T-helper 2 cell (primary cell): ENCODE measurements at regions not wholly inside any gene's neighbourhood (a gene's known extent, or its start where the extent isn't known, plus 50 kb on each side); places are given as distances from the start of the nearest gene placed in this dataset.

Experiments
- DNase-seq, 5 experiments: peaks; one replicate each; pipeline versions ENCODE4 v3.0.0 to v3.0.0-alpha.2; 2012 to 2022

- no peak for DNase-seq
Measured at GRCh38 chr6:3523271-3523670, 66.4 kb upstream of the SLC22A23 start.

GRCh38 chr6:3522561-3523260, 65.9 kb upstream of the SLC22A23 start:
- DNase-seq = no peak

GRCh38 chr6:3520281-3521230, 63.7 kb upstream of the SLC22A23 start:
- DNase-seq = no peak

- DNase-seq = no peak
Measured at GRCh38 chr6:3518356-3519190, 61.7 kb upstream of the SLC22A23 start.

GRCh38 chr6:3517350-3517749, 60.5 kb upstream of the SLC22A23 start:
- no peak for DNase-seq

GRCh38 chr6:3516092-3516491, 59.2 kb upstream of the SLC22A23 start:
- no peak for DNase-seq

GRCh38 chr6:3515669-3516068, 58.8 kb upstream of the SLC22A23 start:
- no peak for DNase-seq

- no peak for DNase-seq
Measured at GRCh38 chr6:3513416-3513815, 56.6 kb upstream of the SLC22A23 start.

- DNase-seq = no peak
Measured at GRCh38 chr6:3512832-3513231, 56.0 kb upstream of the SLC22A23 start.

- DNase-seq = no peak
Measured at GRCh38 chr6:3510617-3511016, 53.8 kb upstream of the SLC22A23 start.

GRCh38 chr6:3510178-3510577, 53.3 kb upstream of the SLC22A23 start:
- DNase-seq = no peak

- no peak for DNase-seq
Measured at GRCh38 chr6:3509336-3509735, 52.5 kb upstream of the SLC22A23 start.

- no peak for DNase-seq
Measured at GRCh38 chr6:3506751-3507383, 50.0 kb upstream of the SLC22A23 start.
